ENCODE measurements at regions not wholly inside any gene's neighbourhood (a gene's known extent, or its start where the extent isn't known, plus 50 kb on each side); places are given as distances from the start of the nearest gene placed in this dataset.

DNA sequence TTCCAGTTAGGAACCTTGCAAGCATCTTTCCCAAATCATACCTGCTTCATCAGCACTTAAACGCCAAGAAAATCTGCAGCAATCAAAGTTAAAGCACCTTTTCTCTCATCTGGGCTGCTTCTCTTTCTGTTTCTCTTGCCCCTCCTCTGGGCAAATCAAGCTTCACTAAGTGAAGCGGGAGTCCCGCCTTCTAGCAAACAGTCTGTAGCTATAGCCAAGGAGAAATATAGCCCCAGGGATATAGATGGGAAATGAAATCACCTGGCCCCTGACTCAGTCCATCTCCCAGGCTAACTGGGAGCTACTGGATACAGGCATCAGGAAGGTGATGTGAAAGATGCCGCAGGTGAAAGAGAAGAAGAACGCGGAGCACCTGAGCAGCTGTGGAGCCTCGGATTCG lies 481.9 kb downstream of the C6orf118 start:
- TF ChIP-seq FOXM1 (IDR thresholded peaks at IDR 0.05; ENCODE audit: borderline replicate concordance) (no peak), SUZ12 (IDR thresholded peaks at IDR 0.05) (no peak)

Data from HEK293T (cell line).